SHP77 (cell line): ENCODE measurements at regions not wholly inside any gene's neighbourhood (a gene's known extent, or its start where the extent isn't known, plus 50 kb on each side); places are given as distances from the start of the nearest gene placed in this dataset.

Experiments used
- DNase-seq, 2 experiments: peaks; one replicate each; lab custom pipeline; 2025; lab: John Stamatoyannopoulos, UW

- no peak for DNase-seq
Measured at GRCh38 chr5:103498800-103499551, 63.6 kb downstream of the NUDT12 start.

DNA sequence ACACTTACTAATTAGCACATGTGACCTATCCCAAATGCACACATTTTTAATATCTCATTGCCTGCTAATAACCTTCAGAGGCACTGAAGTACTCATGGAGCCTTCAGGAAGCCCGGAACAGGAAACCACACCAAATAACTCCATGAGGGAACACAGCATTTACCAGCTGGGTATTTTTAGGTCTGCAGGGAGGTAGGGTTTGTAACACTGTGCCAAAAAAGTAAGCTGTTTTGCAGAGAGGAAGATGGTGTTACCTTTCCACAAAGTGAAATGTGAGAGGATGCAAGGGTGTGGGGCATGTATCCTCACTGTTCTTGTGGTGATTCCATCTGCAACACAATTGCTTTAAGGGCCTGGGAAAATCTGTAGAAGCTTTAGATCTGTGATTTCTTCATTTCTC lies 64.4 kb downstream of the NUDT12 start:
- no peak for DNase-seq

GRCh38 chr5:103497781-103498180 lies 64.8 kb downstream of the NUDT12 start:
- no peak for DNase-seq

DNA sequence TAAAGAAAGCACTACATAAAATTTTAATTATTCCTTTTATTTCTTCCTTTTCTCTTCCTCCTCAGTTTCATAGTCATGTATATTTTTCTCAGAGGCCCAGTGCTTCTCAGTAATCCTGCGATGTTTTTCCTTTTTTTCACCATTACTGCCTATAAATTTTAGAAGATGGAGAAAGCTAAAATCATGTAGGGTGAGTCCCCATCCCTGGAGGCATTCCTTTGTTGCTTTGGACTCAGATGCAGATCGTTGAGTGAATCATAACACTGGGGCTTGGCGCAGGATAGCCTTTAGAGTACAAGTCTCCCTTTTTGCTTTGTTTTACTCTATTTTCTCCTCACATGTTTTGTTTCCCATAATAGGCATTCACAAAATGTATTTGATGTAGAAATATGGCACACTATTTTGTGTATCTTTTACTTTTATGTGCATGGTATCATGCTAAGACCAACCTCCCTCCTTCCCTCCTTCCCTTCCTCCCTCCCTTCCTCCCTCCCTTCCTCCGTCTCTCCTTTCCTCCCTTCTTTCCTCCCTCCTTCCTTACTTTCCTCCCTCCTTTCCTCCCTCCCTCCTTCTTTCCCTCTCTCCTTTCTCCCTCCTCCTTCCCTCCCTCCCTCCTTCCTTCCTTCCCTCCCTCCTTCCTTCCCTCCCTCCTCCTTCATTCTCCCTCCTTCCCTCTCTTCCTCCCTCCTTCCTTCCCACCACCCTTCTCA lies 72.4 kb downstream of the NUDT12 start:
- DNase-seq: no peak

DNA sequence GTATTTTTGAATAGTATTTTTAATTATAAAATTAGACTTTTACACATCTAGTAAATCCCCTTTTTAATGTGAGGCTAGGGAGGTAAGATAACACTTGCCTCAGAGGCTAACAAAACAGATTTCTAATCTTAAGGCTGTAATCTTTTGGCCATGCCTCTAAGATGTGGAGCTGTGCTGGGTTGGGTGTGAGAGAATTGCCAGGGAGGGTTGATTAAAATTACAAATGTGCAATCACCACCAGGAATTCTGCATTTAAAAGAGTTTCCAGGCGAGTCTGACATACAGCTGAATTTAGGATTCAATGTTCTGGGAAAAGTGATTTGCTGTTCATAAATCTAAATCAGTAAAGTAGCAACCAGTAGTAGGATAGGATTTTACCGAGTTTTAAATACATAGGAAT lies 73.3 kb downstream of the NUDT12 start:
- DNase-seq: no peak

GRCh38 chr5:103487822-103488493 lies 74.6 kb downstream of the NUDT12 start:
- DNase-seq: no peak

GRCh38 chr5:103487218-103487617 lies 75.4 kb downstream of the NUDT12 start:
- DNase-seq: no peak

DNA sequence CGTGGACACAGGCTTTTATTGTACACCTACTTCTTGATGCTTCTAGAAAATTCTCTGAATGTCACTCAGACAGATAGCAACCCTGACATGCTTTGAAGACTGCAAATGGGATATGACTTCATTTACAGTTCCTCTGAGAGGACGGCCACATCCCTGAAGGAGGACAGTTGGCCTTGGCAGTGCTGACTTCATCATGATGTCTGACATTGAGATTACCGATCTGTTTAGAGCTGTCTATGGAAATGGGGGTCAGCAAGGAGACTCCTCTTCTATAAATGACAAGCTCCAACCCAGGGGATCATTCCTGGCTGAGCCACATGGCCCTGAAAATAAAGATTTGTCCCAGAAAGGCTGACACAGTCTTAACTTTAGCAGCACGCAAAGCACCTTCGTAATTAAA lies 75.8 kb downstream of the NUDT12 start:
- no peak for DNase-seq

- DNase-seq: no peak
Measured at GRCh38 chr5:103480246-103480645, 82.3 kb downstream of the NUDT12 start.

- DNase-seq: no peak
Measured at GRCh38 chr5:103477678-103478077, 84.9 kb downstream of the NUDT12 start.

GRCh38 chr5:103476811-103477210 lies 85.8 kb downstream of the NUDT12 start:
- no peak for DNase-seq

GRCh38 chr5:103475629-103476240 lies 86.9 kb downstream of the NUDT12 start:
- peak; percentile 47 to 61 for DNase-seq

DNA sequence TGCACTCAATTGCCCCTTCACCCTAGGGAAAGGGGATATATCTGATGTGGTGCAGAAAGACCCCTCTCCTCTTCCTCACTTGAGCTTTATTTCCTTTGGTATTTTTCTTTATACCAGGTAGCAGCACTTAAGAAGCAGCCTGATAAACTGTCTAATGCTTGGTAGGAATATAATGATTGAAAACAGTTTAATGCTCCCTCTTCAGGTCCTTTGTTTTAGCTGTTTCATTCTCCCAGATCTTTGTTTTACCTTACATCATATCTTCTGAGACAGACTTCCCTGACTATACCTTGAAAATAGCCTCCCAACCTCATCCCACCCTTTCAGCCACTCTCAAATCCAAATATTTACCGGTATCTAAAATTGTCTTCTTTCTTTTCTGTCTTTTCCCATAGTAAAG lies 87.9 kb downstream of the NUDT12 start:
- no peak for DNase-seq

DNA sequence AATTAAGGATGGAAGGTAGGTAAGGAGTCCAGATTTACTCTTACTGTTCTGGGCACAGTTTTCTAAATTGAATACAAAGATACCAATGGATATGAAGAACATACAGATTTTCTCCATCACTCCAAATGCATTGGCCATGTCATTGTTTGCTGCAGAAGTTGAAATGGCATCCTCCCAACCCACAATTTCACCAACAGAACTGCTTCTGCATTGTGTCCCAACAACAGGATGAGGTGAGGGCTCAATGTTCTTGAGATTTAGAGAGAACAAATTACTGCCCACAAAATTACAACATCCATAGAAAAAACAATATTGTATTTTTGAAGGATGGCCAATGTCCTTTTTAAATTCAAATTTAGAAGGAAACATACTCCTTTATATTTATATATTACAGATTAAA lies 88.9 kb downstream of the NUDT12 start:
- no peak for DNase-seq

DNA sequence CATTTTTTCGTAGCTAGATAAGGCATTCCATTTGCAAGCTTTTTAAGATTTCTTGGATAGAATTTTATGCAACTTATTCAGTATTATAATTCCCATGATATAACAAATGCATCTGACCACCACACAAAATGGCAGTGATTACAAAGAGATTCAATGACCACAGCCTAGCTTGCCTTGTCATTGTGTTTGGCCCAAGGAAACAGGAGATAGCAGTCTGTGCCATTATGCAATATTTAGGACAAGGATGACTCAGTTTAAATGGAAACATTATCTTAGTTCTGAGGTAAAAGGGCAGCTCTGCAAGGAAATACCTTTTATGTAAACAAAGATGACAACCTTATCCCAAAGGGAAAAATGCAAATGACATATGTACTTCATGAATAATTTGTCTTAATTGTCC lies 89.8 kb downstream of the NUDT12 start:
- DNase-seq: no peak

- no peak for DNase-seq
Measured at GRCh38 chr5:103472265-103472664, 90.3 kb downstream of the NUDT12 start.

DNA sequence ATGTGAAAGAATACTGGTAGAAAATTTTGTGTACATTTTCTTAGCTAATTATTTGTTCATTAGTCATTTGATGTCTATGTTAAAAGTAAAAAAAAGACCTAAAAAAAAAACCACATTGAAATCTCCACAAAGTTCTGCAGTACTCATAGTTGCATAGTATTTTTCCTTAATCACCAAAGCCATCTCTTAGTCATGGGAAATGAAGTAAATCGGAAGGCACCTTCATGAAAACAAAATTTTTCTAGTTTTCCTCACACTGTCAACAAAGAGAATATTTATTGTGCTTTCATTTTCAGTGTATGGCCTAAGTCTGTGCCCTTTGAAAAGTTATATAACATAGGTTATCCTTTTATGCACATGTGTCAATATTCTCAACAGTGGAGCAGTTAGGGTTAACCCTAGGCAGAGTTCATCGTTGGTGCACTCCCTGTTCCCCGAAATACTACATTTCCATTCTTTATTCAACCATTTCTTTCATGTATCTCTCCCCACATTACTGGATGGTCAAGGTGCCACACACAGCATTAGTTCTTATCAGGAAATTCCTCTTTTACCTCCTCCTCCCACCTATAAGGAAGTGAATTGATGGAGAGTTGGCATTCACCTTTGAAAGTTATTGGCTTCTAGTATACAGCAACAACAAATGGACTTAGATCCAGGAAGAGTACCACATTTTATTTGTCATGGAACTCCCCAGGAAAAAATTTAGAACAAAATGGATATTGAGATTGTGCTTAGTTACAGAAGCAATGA lies 93.1 kb downstream of the NUDT12 start:
- no peak for DNase-seq

GRCh38 chr5:103467831-103468230 lies 94.8 kb downstream of the NUDT12 start:
- DNase-seq: no peak

DNA sequence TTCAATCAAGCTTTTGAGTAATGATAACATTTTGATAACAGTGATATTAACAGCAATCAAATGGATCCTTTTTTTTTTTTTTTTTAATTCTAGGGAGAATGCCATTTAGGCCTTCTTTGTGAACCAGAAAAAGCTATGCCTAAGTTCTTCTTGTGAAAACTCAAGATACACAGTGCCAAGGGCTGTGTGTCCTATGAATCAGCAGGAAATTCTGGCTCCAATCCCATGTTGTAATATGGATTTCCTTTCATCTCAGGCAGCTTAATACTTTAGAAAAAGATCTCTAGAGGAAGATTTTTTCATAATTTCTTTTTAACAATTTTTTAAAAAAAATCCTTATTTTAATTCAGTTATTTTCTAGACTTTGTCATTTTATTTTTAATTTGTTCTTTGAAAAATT lies 96.1 kb downstream of the NUDT12 start:
- DNase-seq: no peak

DNA sequence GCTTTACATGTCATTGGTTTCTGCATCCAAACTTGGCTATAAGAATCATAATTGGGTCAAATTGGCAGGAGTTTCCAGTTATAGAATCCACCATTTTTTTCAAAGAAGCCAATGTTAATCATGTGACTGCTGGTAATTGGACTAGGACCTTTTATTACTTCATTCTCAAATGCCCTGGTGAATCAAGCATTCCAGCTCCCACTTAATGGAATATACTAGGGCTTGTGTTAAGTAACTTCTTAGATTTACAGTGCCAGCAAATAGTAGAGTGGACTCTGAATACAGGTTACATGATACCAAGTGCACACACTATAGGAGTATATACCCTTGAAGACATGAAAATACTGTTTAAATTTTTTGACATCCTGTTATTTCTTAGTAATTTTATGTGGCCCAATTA lies 96.7 kb downstream of the NUDT12 start:
- no peak for DNase-seq

DNA sequence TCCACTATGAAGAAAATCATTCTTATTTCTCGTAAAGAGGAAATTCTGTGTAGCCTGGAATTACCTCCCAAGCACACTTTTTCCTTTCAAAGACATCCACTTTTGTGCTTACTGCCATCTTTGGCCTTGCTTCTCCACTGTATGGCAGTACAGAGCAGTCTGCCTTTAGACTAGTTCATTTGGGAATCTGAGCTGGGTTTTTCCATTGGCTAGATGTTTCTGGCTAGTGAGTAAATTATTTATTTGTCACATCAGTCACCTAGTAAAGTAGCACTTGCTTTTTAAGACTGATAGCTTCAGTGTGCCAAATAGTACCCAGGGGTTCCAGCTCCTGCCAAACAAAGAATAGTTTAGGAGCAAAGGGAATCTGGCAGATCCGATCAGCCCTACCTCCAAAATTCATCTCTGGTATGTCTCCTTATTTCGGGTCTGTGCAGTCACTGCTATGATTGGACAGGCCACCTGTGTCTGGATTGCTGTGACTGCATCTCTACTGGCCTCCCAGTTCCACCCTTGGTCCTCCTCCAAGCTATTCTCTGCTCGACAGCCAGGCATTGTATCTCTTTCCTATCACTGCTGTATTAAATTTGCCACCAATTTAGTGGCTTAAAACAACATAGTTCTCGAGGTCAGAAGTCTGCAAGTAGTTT lies 97.6 kb downstream of the NUDT12 start:
- no peak for DNase-seq
